ENCODE measurements at regions not wholly inside any gene's neighbourhood (a gene's known extent, or its start where the extent isn't known, plus 50 kb on each side); places are given as distances from the start of the nearest gene placed in this dataset.

- TF ChIP-seq EZH2 (IDR thresholded peaks at IDR 0.05; ENCODE audit: insufficient read depth, low read length): no peak
- no peak for TF ChIP-seq CTCF (IDR thresholded peaks at IDR 0.05; ENCODE audit: insufficient read depth, low read depth, low read length)
- no peaks in the 10 kb centered on the region for H3K79me2 ChIP-seq (ENCODE audit: insufficient read depth, low read length)
These were observed 105.4 kb upstream of the MPP7 start for GRCh38 chr10:28408237-28408777.

GRCh38 chr10:28410420-28411135 is 107.7 kb upstream of the MPP7 start:
- Histone ChIP-seq H3K4me1 (ENCODE audit: insufficient read depth, low read length) (no peaks in the 10 kb centered on the region), H3K9ac (ENCODE audit: low read length) (no peak overlapping the region), H3K27ac (ENCODE audit: low read depth, low read length) (no peak overlapping the region), H3K27me3 (ENCODE audit: insufficient read depth, low read length) (no peaks in the 10 kb centered on the region), H4K20me1 (ENCODE audit: insufficient read depth, low read length) (no peaks in the 10 kb centered on the region), H3K79me2 (ENCODE audit: insufficient read depth, low read length) (no peaks in the 10 kb centered on the region), H3K4me3 (ENCODE audit: insufficient read depth, low read depth, low read length) (no peak overlapping the region), H3K4me2 (ENCODE audit: low read length) (no peak overlapping the region), H2AFZ (ENCODE audit: low read depth, low read length) (no peak overlapping the region), H3K36me3 (ENCODE audit: insufficient read depth, low read length) (no peaks in the 10 kb centered on the region), H3K9me3 (ENCODE audit: insufficient read depth, low read depth, low read length) (no peaks in the 10 kb centered on the region)
- Mint-ChIP-seq H3K36me3 (ENCODE audit: low read depth, unreplicated experiment) (no peaks in the 10 kb centered on the region), H3K27ac (ENCODE audit: unreplicated experiment) (no peak overlapping the region), H3K4me1 (ENCODE audit: low read depth, unreplicated experiment) (no peaks in the 10 kb centered on the region), H3K27me3 (ENCODE audit: low read depth, unreplicated experiment) (peaks cover 23% of the 10 kb centered on the region), H3K4me3 (ENCODE audit: unreplicated experiment) (no peak overlapping the region), H3K9me3 (ENCODE audit: unreplicated experiment) (peaks cover 4% of the 10 kb centered on the region)
- no peak for TF ChIP-seq EZH2 (IDR thresholded peaks at IDR 0.05; ENCODE audit: insufficient read depth, low read length)
- TF ChIP-seq CTCF (IDR thresholded peaks at IDR 0.05; ENCODE audit: insufficient read depth, low read depth, low read length): no peak
- FAIRE-seq: no peak
- DNase-seq (ENCODE audit: low read depth): no peak

More at GRCh38 chr10:28408237-28408777, 105.4 kb upstream of the MPP7 start:
- no peak overlapping the region for H3K27ac Mint-ChIP-seq (ENCODE audit: unreplicated experiment)
- H4K20me1 ChIP-seq (ENCODE audit: insufficient read depth, low read length): no peaks in the 10 kb centered on the region
- no peak overlapping the region for H3K9ac ChIP-seq (ENCODE audit: low read length)
- no peaks in the 10 kb centered on the region for H3K9me3 ChIP-seq (ENCODE audit: insufficient read depth, low read depth, low read length)
- H3K4me1 ChIP-seq (ENCODE audit: insufficient read depth, low read length): no peaks in the 10 kb centered on the region
- H3K4me3 Mint-ChIP-seq (ENCODE audit: unreplicated experiment): no peak overlapping the region
- DNase-seq (ENCODE audit: low read depth): no peak
- no peak for FAIRE-seq
- no peak overlapping the region for H3K4me3 ChIP-seq (ENCODE audit: insufficient read depth, low read depth, low read length)
- H3K27me3 Mint-ChIP-seq (ENCODE audit: low read depth, unreplicated experiment): peaks cover 23% of the 10 kb centered on the region
- peaks cover 4% of the 10 kb centered on the region for H3K9me3 Mint-ChIP-seq (ENCODE audit: unreplicated experiment)
- H3K36me3 Mint-ChIP-seq (ENCODE audit: low read depth, unreplicated experiment): no peaks in the 10 kb centered on the region
- no peaks in the 10 kb centered on the region for H3K4me1 Mint-ChIP-seq (ENCODE audit: low read depth, unreplicated experiment)
- H3K27me3 ChIP-seq (ENCODE audit: insufficient read depth, low read length): no peaks in the 10 kb centered on the region
- no peaks in the 10 kb centered on the region for H3K36me3 ChIP-seq (ENCODE audit: insufficient read depth, low read length)
- H3K4me2 ChIP-seq (ENCODE audit: low read length): no peak overlapping the region
- no peak overlapping the region for H3K27ac ChIP-seq (ENCODE audit: low read depth, low read length)
- no peak overlapping the region for H2AFZ ChIP-seq (ENCODE audit: low read depth, low read length)

GRCh38 chr10:28411136-28411460 is 108.2 kb upstream of the MPP7 start:
- H3K27me3 Mint-ChIP-seq (ENCODE audit: low read depth, unreplicated experiment): peaks cover 23% of the 10 kb centered on the region

More at GRCh38 chr10:28411136-28411460, 108.2 kb upstream of the MPP7 start:
- H3K27me3 ChIP-seq (ENCODE audit: insufficient read depth, low read length): no peaks in the 10 kb centered on the region
- no peaks in the 10 kb centered on the region for H4K20me1 ChIP-seq (ENCODE audit: insufficient read depth, low read length)
- Mint-ChIP-seq H3K4me3 (ENCODE audit: unreplicated experiment) (no peak overlapping the region), H3K27ac (ENCODE audit: unreplicated experiment) (no peak overlapping the region), H3K36me3 (ENCODE audit: low read depth, unreplicated experiment) (no peaks in the 10 kb centered on the region), H3K4me1 (ENCODE audit: low read depth, unreplicated experiment) (no peaks in the 10 kb centered on the region), H3K9me3 (ENCODE audit: unreplicated experiment) (peaks cover 4% of the 10 kb centered on the region)
- no peaks in the 10 kb centered on the region for H3K4me1 ChIP-seq (ENCODE audit: insufficient read depth, low read length)
- no peak overlapping the region for H3K9ac ChIP-seq (ENCODE audit: low read length)
- no peak overlapping the region for H3K27ac ChIP-seq (ENCODE audit: low read depth, low read length)
- no peak for TF ChIP-seq CTCF (IDR thresholded peaks at IDR 0.05; ENCODE audit: insufficient read depth, low read depth, low read length)
- TF ChIP-seq EZH2 (IDR thresholded peaks at IDR 0.05; ENCODE audit: insufficient read depth, low read length): no peak
- no peaks in the 10 kb centered on the region for H3K9me3 ChIP-seq (ENCODE audit: insufficient read depth, low read depth, low read length)
- no peak overlapping the region for H3K4me3 ChIP-seq (ENCODE audit: insufficient read depth, low read depth, low read length)
- no peak overlapping the region for H3K4me2 ChIP-seq (ENCODE audit: low read length)
- H3K36me3 ChIP-seq (ENCODE audit: insufficient read depth, low read length): no peaks in the 10 kb centered on the region
- no peak for DNase-seq (ENCODE audit: low read depth)
- no peak for FAIRE-seq
- no peaks in the 10 kb centered on the region for H3K79me2 ChIP-seq (ENCODE audit: insufficient read depth, low read length)
- H2AFZ ChIP-seq (ENCODE audit: low read depth, low read length): no peak overlapping the region
